OCI-LY7 (cell line): ENCODE measurements at regions not wholly inside any gene's neighbourhood (a gene's known extent, or its start where the extent isn't known, plus 50 kb on each side); places are given as distances from the start of the nearest gene placed in this dataset.

Experiments used
- BruUV-seq: library from RNA; stranded (reverse); fragments of 400-500 nt; replicated peaks from 2 replicates; lab custom pipeline; 2021; lab: Mats Ljungman, UMichigan
- CTCF ChIA-PET: fragments of 300-600 bp; sonication (Branson Sonifier 250); formaldehyde crosslinking; loops from one replicate; lab custom pipeline; 2022; ENCODE audit warnings: antibody characterized with exemption; ENCODE audit not compliant: unreplicated experiment; lab: Charles Lee
- POLR2A ChIA-PET: fragments of 300-600 bp; sonication (Branson Sonifier 250); formaldehyde crosslinking; loops from one replicate; lab custom pipeline; 2022; ENCODE audit warnings: antibody characterized with exemption; lab: Charles Lee
- DNase-seq: peaks from one replicate; pipeline ENCODE4 v3.0.0-alpha.2; 2015; ENCODE audit warnings: low spot score
- H2AFZ ChIP-seq: fragments of 200-600 bp; sonication (generic), shearing (Covaris generic); 2 replicates; pipeline ENCODE4 v1.6.1; 2014; ENCODE audit warnings: mild to moderate bottlenecking, antibody characterized with exemption, low read length, moderate library complexity
- H3K27ac ChIP-seq: fragments of 200-600 bp; sonication (generic); 2 replicates; pipeline ENCODE4 v1.5.1; 2014; ENCODE audit warnings: mixed run types, low read depth, mild to moderate bottlenecking, moderate library complexity, low read length, inconsistent platforms; ENCODE audit not compliant: poor library complexity, severe bottlenecking
- H3K36me3 ChIP-seq: fragments of 200-600 bp; sonication (generic); 2 replicates; pipeline ENCODE4 v1.6.1; 2014; ENCODE audit warnings: mild to moderate bottlenecking, antibody characterized with exemption, low read length, moderate library complexity, mixed read lengths; ENCODE audit not compliant: insufficient read depth
- H3K4me1 ChIP-seq: fragments of 200-600 bp; sonication (generic); 2 replicates; pipeline ENCODE4 v1.5.1; 2014; ENCODE audit warnings: mild to moderate bottlenecking, low read length; ENCODE audit not compliant: insufficient read depth, poor library complexity, severe bottlenecking
- H3K4me2 ChIP-seq: fragments of 200-600 bp; sonication (generic); 2 replicates; pipeline ENCODE4 v1.6.1; 2014; ENCODE audit warnings: mild to moderate bottlenecking, low read length
- H3K4me3 ChIP-seq: fragments of 200-600 bp; sonication (generic); 2 replicates; pipeline ENCODE4 v1.5.1; 2014; ENCODE audit warnings: mild to moderate bottlenecking, low read depth, low read length; ENCODE audit not compliant: poor library complexity, severe bottlenecking
- H3K79me2 ChIP-seq: fragments of 200-600 bp; sonication (generic); 2 replicates; pipeline ENCODE4 v1.6.1; 2016; ENCODE audit warnings: low read depth, mild to moderate bottlenecking, low read length, moderate library complexity, mixed read lengths; ENCODE audit not compliant: insufficient read depth
- H3K9me2 ChIP-seq: fragments of 200-600 bp; sonication (generic); 2 replicates; pipeline ENCODE4 v1.6.1; 2016; ENCODE audit warnings: mild to moderate bottlenecking, low read length, mixed read lengths; ENCODE audit not compliant: insufficient read depth
- H3K9me3 ChIP-seq: fragments of 200-600 bp; sonication (generic); 2 replicates; pipeline ENCODE4 v1.6.1; 2014; ENCODE audit warnings: mild to moderate bottlenecking, mixed run types, low read length, mixed read lengths
- H4K20me1 ChIP-seq: fragments of 200-600 bp; sonication (generic); 2 replicates; pipeline ENCODE4 v1.6.1; 2014; ENCODE audit warnings: mild to moderate bottlenecking, antibody characterized with exemption, low read length, moderate library complexity, mixed read lengths; ENCODE audit not compliant: insufficient read depth
- CTCF ChIP-seq: fragments of 200-600 bp; sonication (generic); conservative IDR thresholded peaks from 2 replicates; pipeline ENCODE4 v1.5.1; 2014; ENCODE audit warnings: mild to moderate bottlenecking, antibody characterized with exemption, low read length, moderate library complexity, mixed read lengths
- EZH2phosphoT487 ChIP-seq: fragments of 200-600 bp; sonication (generic); IDR thresholded peaks from 2 replicates; pipeline ENCODE4 v1.6.1; 2018; ENCODE audit warnings: low read depth, borderline replicate concordance, mild to moderate bottlenecking, mixed run types, antibody characterized with exemption, low read length, moderate library complexity, mixed read lengths
- intact Hi-C: fragments of 100-400 bp; cut with micrococcal nuclease; formaldehyde crosslinking; loops from one replicate; pipeline ENCODE4 v1.10.0; 2022; ENCODE audit not compliant: unreplicated experiment

GRCh38 chr2:128384446-128384845 lies 65.8 kb upstream of the HS6ST1 start:
- Histone ChIP-seq H3K27ac (no peak overlapping the region), H2AFZ (no peak overlapping the region), H4K20me1 (no peaks in the 10 kb centered on the region), H3K9me3 (no peaks in the 10 kb centered on the region), H3K4me2 (no peak overlapping the region), H3K9me2 (no peaks in the 10 kb centered on the region), H3K4me3 (no peak overlapping the region), H3K36me3 (no peaks in the 10 kb centered on the region), H3K4me1 (no peaks in the 10 kb centered on the region), H3K79me2 (no peaks in the 10 kb centered on the region)
- POLR2A ChIA-PET: no interaction called here
- CTCF ChIA-PET: no interaction called here
- intact Hi-C loops: no loop called here
- no peak for TF ChIP-seq EZH2phosphoT487
- TF ChIP-seq CTCF: no peak
- no peak for DNase-seq
- BruUV-seq: no TSS peak

DNA sequence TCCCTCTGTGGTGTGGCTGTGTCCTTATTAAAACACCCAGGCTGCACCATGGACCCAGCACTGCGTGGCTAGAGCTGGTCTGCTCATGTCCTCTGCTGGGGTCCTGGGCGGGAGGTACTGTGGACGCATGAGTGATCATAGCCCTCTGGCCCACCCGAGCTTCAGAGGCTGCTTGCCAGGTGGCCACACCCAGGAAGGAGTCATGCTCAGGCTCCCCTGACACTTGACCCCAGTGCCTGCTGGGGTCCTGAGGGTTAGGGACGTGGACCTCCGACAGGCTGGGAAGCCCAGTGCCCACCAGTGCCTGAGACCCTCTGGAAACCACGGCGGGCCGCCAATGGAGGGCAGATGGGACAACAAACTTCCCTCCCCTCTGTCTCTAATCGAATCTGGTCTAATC lies 66.3 kb upstream of the HS6ST1 start:
- no peaks in the 10 kb centered on the region for H3K9me3 ChIP-seq
- H2AFZ ChIP-seq: no peak overlapping the region
- CTCF ChIA-PET: no interaction called here
- H3K27ac ChIP-seq: no peak overlapping the region
- no peak for DNase-seq
- no TSS peak for BruUV-seq
- H3K4me3 ChIP-seq: no peak overlapping the region
- H3K9me2 ChIP-seq: no peaks in the 10 kb centered on the region
- no peak for TF ChIP-seq EZH2phosphoT487
- TF ChIP-seq CTCF: no peak
- no peaks in the 10 kb centered on the region for H3K79me2 ChIP-seq
- no peaks in the 10 kb centered on the region for H4K20me1 ChIP-seq
- no peaks in the 10 kb centered on the region for H3K36me3 ChIP-seq
- H3K4me1 ChIP-seq: no peaks in the 10 kb centered on the region
- H3K4me2 ChIP-seq: no peak overlapping the region
- POLR2A ChIA-PET: no interaction called here
- intact Hi-C loops: no loop called here

- no peaks in the 10 kb centered on the region for H3K4me1 ChIP-seq
- no peak overlapping the region for H2AFZ ChIP-seq
- BruUV-seq: no TSS peak
- CTCF ChIA-PET: no interaction called here
- no peak for TF ChIP-seq CTCF
- intact Hi-C loops: no loop called here
- no peaks in the 10 kb centered on the region for H3K9me3 ChIP-seq
- DNase-seq: no peak
- no peaks in the 10 kb centered on the region for H3K36me3 ChIP-seq
- H3K79me2 ChIP-seq: no peaks in the 10 kb centered on the region
- H3K9me2 ChIP-seq: no peaks in the 10 kb centered on the region
- POLR2A ChIA-PET: interaction anchor here (0.7 kb wide), 1 partner anchor 192 kb away, joined by 4 read pairs; no protein-coding TSS in a partner anchor
- no peak overlapping the region for H3K4me3 ChIP-seq
- H3K27ac ChIP-seq: no peak overlapping the region
- H4K20me1 ChIP-seq: no peaks in the 10 kb centered on the region
- no peak overlapping the region for H3K4me2 ChIP-seq
These were observed 66.7 kb upstream of the HS6ST1 start for GRCh38 chr2:128385365-128385764.
